BJ (cell line): ENCODE measurements at regions not wholly inside any gene's neighbourhood (a gene's known extent, or its start where the extent isn't known, plus 50 kb on each side); places are given as distances from the start of the nearest gene placed in this dataset.

Experiments used
- CTCF ChIA-PET: fragments of 350-600 bp; formaldehyde crosslinking; extraction: SDS; loops from one replicate; lab custom pipeline; 2021; ENCODE audit warnings: antibody characterized with exemption, inconsistent platforms; lab: Yijun Ruan, JAX
- POLR2A ChIA-PET: fragments of 300-600 bp; sonication (Branson Sonifier 250); formaldehyde crosslinking; extraction: SDS; loops from one replicate; lab custom pipeline; 2021; ENCODE audit warnings: antibody characterized with exemption; lab: Charles Lee
- DNase-seq: peaks from one replicate; pipeline ENCODE4 v3.0.0-alpha.2; 2011; ENCODE audit warnings: low read depth
- H3K27me3 ChIP-seq: 2 replicates; pipeline ENCODE4 v1.6.0; 2011; ENCODE audit warnings: low read length; ENCODE audit not compliant: control insufficient read depth, insufficient read depth
- H3K36me3 ChIP-seq: 2 replicates; pipeline ENCODE4 v1.5.1; 2011; ENCODE audit warnings: low read length; ENCODE audit not compliant: control insufficient read depth, insufficient read depth
- H3K4me3 ChIP-seq: 2 replicates; pipeline ENCODE4 v1.5.1; 2011; ENCODE audit warnings: low read depth, mild to moderate bottlenecking, control low read depth, low read length
- CTCF ChIP-seq: IDR thresholded peaks from 2 replicates; pipeline ENCODE4 v1.5.1; 2011; ENCODE audit warnings: low read depth, mild to moderate bottlenecking, control low read depth, inconsistent platforms, low read length, moderate library complexity; ENCODE audit not compliant: insufficient read depth

DNA sequence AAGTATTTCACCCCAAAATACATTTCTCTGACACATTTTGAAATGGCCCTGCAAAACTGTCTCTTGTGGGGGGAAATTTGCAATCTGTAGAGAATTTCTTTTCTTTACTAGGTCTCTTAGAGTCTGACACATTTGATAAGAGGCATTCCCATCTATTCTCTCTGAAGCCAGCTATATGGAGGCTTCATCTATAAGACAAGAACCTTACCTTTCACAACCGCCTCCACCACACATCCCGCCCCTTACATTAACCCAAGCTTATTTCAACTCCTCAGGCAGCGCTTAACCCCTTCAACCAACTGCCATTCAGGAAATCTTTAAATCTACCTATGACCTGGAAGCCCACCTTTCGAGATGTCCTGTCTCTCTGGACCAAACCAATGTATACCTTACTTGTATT is 829.5 kb downstream of the TLE4 start:
- DNase-seq: no peak
- no peak for TF ChIP-seq CTCF
- ChIA-PET CTCF (no interaction called here), POLR2A (no interaction called here)
- H3K4me3 ChIP-seq: no peak overlapping the region
- H3K27me3 ChIP-seq: no peaks in the 10 kb centered on the region
- no peaks in the 10 kb centered on the region for H3K36me3 ChIP-seq

GRCh38 chr9:80400624-80401230 is 829.0 kb downstream of the TLE4 start:
- TF ChIP-seq CTCF: no peak
- Histone ChIP-seq H3K4me3 (no peak overlapping the region), H3K27me3 (no peaks in the 10 kb centered on the region), H3K36me3 (no peaks in the 10 kb centered on the region)
- POLR2A ChIA-PET: no interaction called here
- CTCF ChIA-PET: interaction anchor here (0.6 to 1.1 kb wide), 2 partner anchors 19 to 29 kb away, joined by 3 read pairs; no protein-coding TSS in a partner anchor
- DNase-seq: no peak

DNA sequence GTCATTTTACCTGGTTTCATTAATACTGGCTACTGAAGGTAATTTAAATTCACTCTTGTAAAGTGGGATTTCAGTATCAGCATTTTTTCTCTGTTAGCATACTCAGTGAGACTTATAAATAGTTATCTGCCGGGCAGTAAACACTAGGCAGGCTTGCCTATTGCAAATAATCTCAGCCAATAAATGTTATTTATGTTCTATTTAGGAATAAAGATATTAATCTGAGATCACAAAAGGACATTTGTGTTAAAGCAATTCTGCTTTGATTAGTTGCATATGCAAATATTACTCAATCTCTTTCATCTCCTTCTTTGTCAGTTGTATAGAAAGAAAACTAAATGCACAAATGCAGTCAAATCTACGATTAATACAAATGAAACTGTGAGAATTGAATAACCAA is 827.8 kb downstream of the TLE4 start:
- POLR2A ChIA-PET: no interaction called here

GRCh38 chr9:80387828-80388227 is 816.1 kb downstream of the TLE4 start:
- no peak for TF ChIP-seq CTCF
- Histone ChIP-seq H3K4me3 (no peak overlapping the region), H3K27me3 (no peaks in the 10 kb centered on the region), H3K36me3 (no peaks in the 10 kb centered on the region)
- ChIA-PET CTCF (interaction anchor here (1.1 kb wide), 1 partner anchor 9 kb away, joined by 3 read pairs; no protein-coding TSS in a partner anchor), POLR2A (no interaction called here)
- DNase-seq: no peak

More for the DNA sequence above, 827.8 kb downstream of the TLE4 start:
- H3K4me3 ChIP-seq: no peak overlapping the region
- CTCF ChIA-PET: interaction anchor here (1.1 kb wide), 1 partner anchor 28 kb away, joined by 3 read pairs; no protein-coding TSS in a partner anchor
- H3K36me3 ChIP-seq: no peaks in the 10 kb centered on the region
- no peak for DNase-seq
- H3K27me3 ChIP-seq: no peaks in the 10 kb centered on the region
- TF ChIP-seq CTCF: no peak

DNA sequence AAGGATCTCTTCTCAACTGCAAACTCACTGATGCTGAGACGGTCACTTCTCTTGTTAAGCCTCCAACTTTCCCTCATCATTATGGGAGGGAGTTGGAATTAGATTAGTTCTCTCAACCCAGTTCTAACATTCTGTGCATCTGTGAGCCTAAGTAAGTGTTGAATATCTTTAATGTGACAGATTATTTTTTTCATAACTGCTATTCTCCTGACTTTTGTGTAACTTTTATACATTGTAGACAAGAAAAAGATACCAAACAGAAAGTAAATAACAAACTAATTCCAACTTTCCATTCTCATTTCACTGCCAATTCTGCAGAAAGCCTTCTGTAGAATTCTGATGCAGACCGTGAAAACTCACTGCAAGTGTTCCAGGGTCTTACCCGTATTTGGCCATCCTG is 813.5 kb downstream of the TLE4 start:
- ChIA-PET POLR2A (no interaction called here), CTCF (no interaction called here)
- no peaks in the 10 kb centered on the region for H3K36me3 ChIP-seq
- H3K27me3 ChIP-seq: no peaks in the 10 kb centered on the region
- no peak overlapping the region for H3K4me3 ChIP-seq
- DNase-seq: no peak
- no peak for TF ChIP-seq CTCF
